Endothelial cell of umbilical vein (primary cell): ENCODE measurements at regions not wholly inside any gene's neighbourhood (a gene's known extent, or its start where the extent isn't known, plus 50 kb on each side); places are given as distances from the start of the nearest gene placed in this dataset.

Experiments
- EZH2 ChIP-seq: IDR thresholded peaks from 2 replicates; pipeline ENCODE4 v1.6.1; 2012; ENCODE audit warnings: borderline replicate concordance, low read depth, mild to moderate bottlenecking, moderate library complexity, low read length, inconsistent platforms; ENCODE audit not compliant: severe bottlenecking
- JUN ChIP-seq: IDR thresholded peaks from 2 replicates; pipeline ENCODE4 v1.6.1; 2011; ENCODE audit warnings: borderline replicate concordance, low read depth; ENCODE audit not compliant: insufficient read length, insufficient read depth
- POLR2AphosphoS5 ChIP-seq: IDR thresholded peaks from 2 replicates; pipeline ENCODE4 v1.6.1; 2012; ENCODE audit warnings: low read depth, mild to moderate bottlenecking, control low read depth, low read length, moderate library complexity; ENCODE audit not compliant: insufficient read depth
- TF ChIP-seq, protein P1 (sequence below), 2 donors: IDR thresholded peaks; 1 replicate in 1 of 2; 2 replicates in 1 of 2; pipeline ENCODE4 v1.5.1; 2011; ENCODE audit warnings: low read length in 2 of 2, mild to moderate bottlenecking in 2 of 2, moderate library complexity in 2 of 2, control low read depth in 1 of 2, inconsistent platforms in 1 of 2, low read depth in 1 of 2; ENCODE audit not compliant: insufficient read depth in 1 of 2; ENCODE audit errors: extremely low read depth in 1 of 2

GRCh38 chr12:61797266-61797665, 462.9 kb upstream of the USP15 start:
- TF ChIP-seq, protein P1, sequence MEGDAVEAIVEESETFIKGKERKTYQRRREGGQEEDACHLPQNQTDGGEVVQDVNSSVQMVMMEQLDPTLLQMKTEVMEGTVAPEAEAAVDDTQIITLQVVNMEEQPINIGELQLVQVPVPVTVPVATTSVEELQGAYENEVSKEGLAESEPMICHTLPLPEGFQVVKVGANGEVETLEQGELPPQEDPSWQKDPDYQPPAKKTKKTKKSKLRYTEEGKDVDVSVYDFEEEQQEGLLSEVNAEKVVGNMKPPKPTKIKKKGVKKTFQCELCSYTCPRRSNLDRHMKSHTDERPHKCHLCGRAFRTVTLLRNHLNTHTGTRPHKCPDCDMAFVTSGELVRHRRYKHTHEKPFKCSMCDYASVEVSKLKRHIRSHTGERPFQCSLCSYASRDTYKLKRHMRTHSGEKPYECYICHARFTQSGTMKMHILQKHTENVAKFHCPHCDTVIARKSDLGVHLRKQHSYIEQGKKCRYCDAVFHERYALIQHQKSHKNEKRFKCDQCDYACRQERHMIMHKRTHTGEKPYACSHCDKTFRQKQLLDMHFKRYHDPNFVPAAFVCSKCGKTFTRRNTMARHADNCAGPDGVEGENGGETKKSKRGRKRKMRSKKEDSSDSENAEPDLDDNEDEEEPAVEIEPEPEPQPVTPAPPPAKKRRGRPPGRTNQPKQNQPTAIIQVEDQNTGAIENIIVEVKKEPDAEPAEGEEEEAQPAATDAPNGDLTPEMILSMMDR (IDR thresholded peaks at IDR 0.05; ENCODE audit: extremely low read depth in 1 of 2, insufficient read depth in 1 of 2, low read depth in 1 of 2, low read length in 2 of 2), result no peak
- TF ChIP-seq EZH2 (no peak), POLR2AphosphoS5 (no peak), JUN (no peak)
